Prostate gland (tissue), 2 donors: ENCODE measurements at regions not wholly inside any gene's neighbourhood (a gene's known extent, or its start where the extent isn't known, plus 50 kb on each side); places are given as distances from the start of the nearest gene placed in this dataset.

Source experiments
- CTCF ChIP-seq, 4 experiments: fragments of 200-600 bp in 2 of 4; fragments of 450-650 bp in 2 of 4; sonication (generic) in 2 of 4; IDR thresholded peaks; 1 replicate in 3 of 4; 2 replicates in 1 of 4; pipeline ENCODE4 v1.5.1; 2016 to 2019; ENCODE audit warnings: antibody characterized with exemption in 4 of 4, mild to moderate bottlenecking in 2 of 4, moderate library complexity in 2 of 4
- POLR2A ChIP-seq: fragments of 450-650 bp; IDR thresholded peaks from one replicate; pipeline ENCODE4 v1.6.1; 2016; ENCODE audit warnings: antibody characterized with exemption, mild to moderate bottlenecking
- POLR2AphosphoS5 ChIP-seq: sonication (generic); formaldehyde crosslinking; IDR thresholded peaks from one replicate; pipeline ENCODE4 v1.6.1; 2017; ENCODE audit warnings: antibody characterized with exemption

- TF ChIP-seq CTCF (IDR thresholded peaks at IDR 0.05), result no peak
- no peak for TF ChIP-seq POLR2AphosphoS5
- TF ChIP-seq POLR2A, result no peak
Observed at GRCh38 chr10:91124016-91124415, 96.4 kb upstream of the PCGF5 start.
